HG02610 (cell line): ENCODE measurements at regions not wholly inside any gene's neighbourhood (a gene's known extent, or its start where the extent isn't known, plus 50 kb on each side); places are given as distances from the start of the nearest gene placed in this dataset.
"Not testable (repeated sequence)": the region's sequence is repeated elsewhere in the genome, so short reads cannot be mapped to it uniquely, and the experiment has no call there.

Experiments used
- ATAC-seq: cut with Tn5 transposase; IDR thresholded peaks from one replicate; pipeline ENCODE4 v1.9.1; 2021; ENCODE audit warnings: mild to moderate bottlenecking, moderate library complexity; ENCODE audit not compliant: unreplicated experiment

DNA sequence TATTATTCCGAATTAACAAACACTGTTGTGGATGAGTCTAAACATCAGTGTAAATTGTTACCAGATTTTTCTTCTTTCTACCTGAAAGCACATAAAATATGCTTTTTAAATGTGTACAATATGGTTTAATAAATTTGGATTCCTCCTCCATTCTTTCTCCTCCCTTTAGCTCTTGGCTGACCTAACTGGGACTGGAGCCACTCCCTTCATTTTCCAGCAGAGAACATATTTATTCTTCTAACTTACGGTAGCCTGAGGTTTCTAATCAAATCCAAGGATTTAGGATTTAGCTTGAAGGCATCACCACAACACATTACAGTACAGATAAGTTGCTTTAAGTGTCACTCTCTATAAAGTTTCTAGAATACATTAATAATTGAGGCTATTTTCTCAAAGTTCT lies 88.2 kb upstream of the SEMA3C start:
- ATAC-seq = no peak

DNA sequence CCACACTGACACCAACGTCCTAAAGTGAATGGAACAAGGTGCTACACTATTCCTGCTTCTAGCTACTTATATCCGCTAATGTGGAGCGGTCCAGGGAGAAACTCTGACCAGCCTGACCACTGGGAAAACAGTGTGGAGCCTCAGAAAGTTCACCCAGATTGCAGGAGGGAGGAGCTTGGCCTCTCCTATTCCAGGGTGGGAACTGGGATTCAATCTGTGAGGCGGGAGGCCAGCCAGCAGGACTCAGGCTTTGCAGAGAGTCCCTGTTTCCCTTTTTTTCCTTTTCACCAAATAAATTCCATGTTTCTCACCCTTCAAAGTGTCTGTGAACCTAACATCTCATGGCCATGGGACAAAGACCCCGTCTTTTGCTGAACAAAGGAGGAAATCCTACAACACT lies 86.4 kb upstream of the SEMA3C start:
- no peak for ATAC-seq

DNA sequence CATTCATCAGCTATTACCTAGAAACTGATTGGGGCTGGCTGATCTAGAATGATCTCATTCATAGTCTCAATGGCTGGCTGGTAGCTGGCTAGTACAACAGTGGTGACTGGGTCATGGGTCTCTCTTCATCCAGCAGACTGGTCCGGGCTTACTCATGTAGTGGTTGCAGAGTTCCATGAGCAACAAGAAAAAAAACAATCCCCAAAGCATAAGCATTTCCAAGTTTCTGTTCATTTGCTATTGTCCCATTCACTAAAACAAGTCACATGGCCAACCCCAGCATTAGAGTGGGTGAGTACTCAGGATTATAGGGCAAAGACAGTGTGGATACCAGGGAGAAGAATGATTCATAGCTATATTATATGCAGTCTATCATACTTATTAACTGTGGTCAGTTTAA lies 85.2 kb upstream of the SEMA3C start:
- ATAC-seq = no peak

DNA sequence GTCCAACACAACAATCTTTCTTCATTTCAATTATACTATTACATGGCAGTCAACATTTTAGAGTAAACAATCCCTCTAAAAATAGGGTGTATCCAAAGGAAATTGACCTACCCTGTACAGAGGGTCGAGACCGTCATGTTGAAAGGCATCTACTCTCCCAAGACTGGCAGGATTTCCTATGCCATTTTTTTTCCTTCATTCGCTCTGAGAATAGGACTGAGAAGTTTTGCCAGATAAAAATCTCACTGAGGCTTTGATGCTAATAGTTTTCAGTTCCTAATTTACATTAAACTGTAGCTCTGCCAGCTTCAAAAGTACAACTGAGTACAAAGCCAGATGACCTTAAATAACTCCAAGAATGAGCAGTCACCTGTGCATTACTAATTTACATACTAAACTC lies 84.5 kb upstream of the SEMA3C start:
- no peak for ATAC-seq

DNA sequence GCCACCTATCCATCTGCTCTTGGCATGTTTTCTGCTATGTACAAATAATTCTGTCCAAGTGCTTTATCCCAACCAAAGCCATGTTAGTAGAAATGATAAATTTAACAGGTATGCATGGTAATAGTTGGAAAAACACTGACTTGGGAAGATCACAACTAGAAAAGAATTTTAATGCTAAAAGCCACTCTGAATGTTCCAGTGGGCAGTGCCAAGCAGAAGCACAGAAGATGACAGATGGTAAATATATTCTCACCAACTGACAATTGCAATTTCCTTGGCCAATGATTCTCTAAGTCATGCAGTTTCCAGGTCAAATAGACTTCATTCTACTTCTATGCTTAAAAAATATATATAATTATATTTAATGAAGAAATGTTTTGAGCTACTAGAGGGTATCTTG lies 83.6 kb upstream of the SEMA3C start:
- no peak for ATAC-seq

DNA sequence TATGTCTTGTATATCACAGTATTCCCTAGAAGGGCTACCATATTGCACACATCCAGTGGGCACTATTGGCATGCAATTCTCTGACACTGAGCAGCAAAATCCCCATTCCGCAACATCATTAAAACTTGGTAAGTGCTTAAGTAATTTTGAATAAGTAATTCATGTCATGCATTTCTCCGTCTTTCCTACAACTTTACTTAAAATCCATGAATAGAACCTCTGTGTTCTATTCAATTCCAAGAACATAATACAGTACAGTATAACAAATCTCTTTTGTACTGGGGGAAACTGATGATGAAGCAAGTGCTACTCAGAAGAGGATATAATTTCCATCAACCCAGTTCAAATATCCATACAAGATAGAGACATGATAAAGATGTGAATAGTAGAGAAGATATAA lies 80.9 kb upstream of the SEMA3C start:
- no peak for ATAC-seq

DNA sequence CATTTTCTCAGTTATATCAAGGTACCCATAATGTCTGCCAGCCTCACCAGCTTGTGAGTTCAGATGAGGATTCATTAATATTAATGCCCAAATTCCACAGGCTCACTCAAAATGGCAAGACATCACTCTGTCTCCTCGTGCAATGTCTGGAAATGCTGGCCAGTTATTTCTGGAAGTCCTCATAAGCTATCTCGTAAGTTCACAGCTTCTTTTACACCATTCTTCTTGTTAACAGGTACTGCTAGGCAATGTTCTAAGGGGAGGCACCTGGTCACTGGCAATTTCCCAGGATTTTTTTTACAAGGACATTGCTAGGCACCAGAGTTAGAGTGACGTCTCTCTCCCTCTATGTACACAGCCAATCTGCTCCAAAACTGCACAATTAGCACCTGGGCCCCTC lies 80.2 kb upstream of the SEMA3C start:
- no peak for ATAC-seq

DNA sequence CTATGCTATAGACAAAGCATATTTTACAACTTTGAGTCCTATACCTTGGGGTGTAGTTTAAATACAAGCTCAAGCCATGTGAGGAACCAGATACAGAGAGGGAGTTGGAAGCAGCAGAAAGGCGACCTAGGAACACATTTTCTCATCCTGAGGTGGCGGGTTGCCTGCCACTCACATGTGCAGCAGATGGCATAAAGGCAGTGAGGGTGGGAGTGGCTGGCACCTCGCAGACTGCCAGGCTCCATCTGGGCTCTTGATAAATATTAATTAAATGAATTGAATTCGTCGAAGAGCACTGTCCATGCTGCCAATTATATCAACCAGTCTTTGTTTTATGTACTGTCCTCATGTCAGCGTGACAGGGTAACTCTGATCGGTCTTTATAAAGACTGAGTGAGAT lies 79.0 kb upstream of the SEMA3C start:
- no peak for ATAC-seq

DNA sequence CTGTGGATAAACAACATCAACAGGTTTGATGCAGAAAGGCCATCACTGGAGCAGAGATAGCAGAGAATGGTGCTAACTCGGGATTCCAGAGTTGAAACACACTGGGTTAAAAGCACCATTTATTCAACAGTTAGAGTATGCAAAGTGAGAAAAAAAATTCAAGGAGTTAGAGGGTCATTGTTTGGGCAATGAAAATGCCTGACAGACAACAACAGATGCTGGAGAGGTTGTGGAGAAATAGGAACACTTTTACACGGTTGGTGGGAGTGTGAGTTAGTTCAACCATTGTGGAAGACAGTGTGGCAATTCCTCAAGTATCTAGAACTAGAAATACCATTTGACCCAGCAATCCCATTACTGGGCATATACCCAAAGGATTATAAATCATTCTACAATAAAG lies 77.4 kb upstream of the SEMA3C start:
- ATAC-seq = not testable (repeated sequence)

DNA sequence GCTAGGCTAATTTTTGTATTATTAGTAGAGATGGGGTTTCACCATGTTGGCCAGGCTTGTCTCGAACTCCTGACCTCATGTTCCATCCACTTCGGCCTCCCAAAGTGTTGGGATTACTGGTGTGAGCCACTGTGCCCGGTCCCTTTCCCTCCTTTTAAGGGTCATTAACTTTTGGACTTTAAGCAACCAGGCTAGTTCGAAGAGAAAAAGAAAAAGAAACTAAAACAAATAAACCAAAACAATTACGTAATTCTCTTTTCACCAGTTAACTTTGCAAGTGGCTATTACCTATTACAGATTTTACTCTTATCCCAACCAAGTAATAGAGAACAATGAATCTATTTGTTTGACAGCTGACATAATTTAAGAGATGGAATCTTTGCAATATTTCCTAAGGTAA lies 72.8 kb upstream of the SEMA3C start:
- ATAC-seq = no peak

DNA sequence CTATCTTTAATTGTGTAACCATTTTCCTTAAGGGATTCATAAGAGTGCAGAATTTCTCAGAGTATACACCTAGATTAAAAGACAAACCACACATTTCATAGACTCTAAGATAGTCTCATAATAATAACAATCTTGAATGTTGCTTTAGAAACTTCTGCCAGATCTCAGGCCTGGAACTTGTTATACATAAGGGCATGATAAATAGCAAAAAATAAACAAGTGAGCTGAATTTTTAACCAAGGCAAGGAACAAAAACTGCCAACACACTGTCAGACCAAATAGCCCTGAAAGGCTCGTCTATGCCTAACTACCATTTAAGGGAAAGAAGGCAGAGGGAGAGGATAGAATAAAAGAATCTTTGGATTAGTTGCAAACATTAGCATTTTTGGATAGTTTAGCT lies 65.8 kb upstream of the SEMA3C start:
- no peak for ATAC-seq

DNA sequence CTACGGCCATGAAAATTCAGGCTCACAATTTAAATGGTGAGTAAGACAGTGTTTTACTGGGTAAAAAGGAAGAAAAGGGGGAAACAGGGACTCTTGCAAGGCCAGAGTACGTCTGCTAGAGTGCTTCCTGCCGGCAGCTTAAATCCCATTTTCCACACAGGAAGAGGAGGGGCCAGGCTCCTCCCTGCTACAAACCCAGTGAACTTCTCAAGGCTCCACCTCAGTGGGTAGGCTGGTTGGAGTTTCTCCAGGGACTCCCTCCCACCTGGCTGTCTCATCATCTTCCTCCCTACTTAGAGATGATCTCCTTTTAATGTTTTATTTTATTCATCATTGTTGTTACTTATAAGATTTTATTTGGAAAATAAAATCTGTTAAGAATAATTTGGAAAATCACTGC lies 62.6 kb upstream of the SEMA3C start:
- no peak for ATAC-seq

DNA sequence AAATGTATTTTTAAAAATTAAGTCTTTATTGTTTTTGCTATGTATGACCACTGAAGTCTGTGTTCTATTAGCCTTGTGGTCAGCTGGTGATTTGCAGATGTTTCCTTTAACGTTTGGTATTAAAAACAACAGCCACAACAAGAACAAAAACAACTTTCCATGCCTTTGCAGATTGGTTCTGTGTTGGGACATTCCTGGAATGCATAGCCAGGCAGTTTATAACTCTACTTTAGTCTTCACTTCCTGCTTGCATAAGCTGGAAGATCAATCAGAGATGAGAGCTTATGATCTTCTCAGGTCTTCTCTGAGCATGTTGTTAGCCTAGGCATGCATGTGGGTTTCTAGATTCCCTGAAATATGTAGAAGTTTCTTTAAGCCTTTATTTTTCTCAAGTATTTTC lies 58.9 kb upstream of the SEMA3C start:
- no peak for ATAC-seq

DNA sequence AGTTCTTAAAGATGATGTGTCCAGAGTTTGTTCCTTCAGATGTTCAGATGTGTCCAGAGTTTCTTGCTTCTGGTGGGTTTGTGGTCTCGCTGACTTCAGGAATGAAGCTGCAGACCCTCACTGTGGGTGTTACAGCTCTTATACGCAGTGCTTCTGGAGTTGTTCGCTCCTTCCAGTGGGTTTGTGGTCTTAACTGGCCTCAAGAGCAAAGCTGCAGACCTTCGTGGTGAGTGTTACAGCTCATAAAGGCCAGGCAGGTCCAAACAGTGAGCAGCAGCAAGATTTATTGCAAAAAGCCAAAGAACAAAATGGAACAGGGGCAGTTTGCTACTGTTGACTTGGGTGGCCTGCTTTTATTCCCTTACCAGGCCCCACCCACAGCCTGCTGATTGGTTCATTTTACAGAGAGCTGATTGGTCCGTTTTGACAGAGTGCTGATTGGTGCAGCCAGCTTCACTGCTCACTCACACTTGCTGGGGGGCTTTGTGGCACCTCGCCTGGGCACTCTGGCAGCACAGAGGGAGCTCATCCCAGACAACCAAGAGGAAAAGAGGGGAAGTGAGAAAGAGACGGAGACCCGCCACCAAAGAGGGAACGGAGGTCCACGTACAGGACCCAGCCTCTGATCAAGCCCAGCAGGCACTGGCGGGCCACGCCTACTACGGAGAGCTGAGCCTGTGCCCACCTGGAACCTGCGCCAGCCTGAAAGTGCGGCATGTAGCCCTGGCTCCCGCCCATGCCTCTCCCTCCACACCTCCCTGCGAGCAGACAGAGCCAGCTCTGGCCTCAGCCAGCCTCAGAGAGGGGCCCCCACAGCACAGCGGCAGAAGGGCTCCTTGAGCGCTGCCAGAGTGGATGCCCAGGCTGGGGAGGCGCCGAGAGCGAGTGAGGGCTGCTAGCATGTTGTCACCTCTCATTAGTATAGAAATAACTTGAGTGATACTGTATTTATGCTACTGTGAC lies 55.8 kb upstream of the SEMA3C start:
- no peak for ATAC-seq

DNA sequence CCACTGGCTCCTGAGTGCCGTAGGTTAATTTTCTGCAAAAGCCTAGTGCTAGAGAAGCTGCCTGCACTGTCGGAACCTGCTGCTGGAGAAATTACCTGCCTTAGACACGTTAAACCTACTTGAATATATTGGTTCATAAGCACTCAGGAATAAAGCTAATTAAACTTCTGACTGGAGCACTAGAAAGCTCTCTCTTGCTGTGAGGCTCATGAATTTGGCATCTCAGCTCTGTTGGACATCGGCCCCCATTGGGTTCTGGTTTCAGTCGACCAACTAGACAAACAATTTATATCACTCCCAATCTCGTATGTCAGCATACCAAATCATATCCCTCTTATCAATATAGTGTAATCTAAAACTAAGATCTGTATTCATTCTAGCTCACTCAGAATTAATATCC lies 52.4 kb upstream of the SEMA3C start:
- no peak for ATAC-seq
